Pancreas (tissue), 10 donors: ENCODE measurements at regions not wholly inside any gene's neighbourhood (a gene's known extent, or its start where the extent isn't known, plus 50 kb on each side); places are given as distances from the start of the nearest gene placed in this dataset.

Experiments used
- ATAC-seq, 4 donors: fragments of 200-7000 bp; cut with Tn5 transposase; one replicate each; pipeline versions ENCODE4 v1.8.0 to v1.9.1; 2020; ENCODE audit warnings: mild to moderate bottlenecking in 4 of 4, moderate library complexity in 4 of 4
- DNase-seq, 6 donors: peaks; one replicate each; pipeline ENCODE4 v3.0.0-alpha.2; 2020
- FAIRE-seq: peaks from 2 replicates; lab custom pipeline; 2012; peaks lifted over from hg19 to GRCh38; lab: Jason Lieb, UNC
- H3K27ac ChIP-seq, 4 donors: fragments of 200-600 bp; sonication (generic); 1 replicate in 3 of 4; 2 replicates in 1 of 4; pipeline versions ENCODE4 v1.5.0 to v1.8.0; 2020
- H3K27me3 ChIP-seq, 4 donors: fragments of 200-600 bp; one replicate each; pipeline ENCODE4 v1.8.0; 2021
- H3K36me3 ChIP-seq, 3 donors: fragments of 200-600 bp; sonication (generic) in 1 of 3; one replicate each; pipeline versions ENCODE4 v1.5.0 to v1.8.0; 2020 to 2021
- H3K4me1 ChIP-seq, 3 donors: fragments of 200-600 bp; one replicate each; pipeline ENCODE4 v1.8.0; 2021
- H3K4me3 ChIP-seq, 4 donors: fragments of 200-600 bp; sonication (generic) in 2 of 4; one replicate each; pipeline versions ENCODE4 v1.5.0 to v1.8.0; 2020 to 2021
- H3K9me3 ChIP-seq, 4 donors: fragments of 200-600 bp; one replicate each; pipeline ENCODE4 v1.8.0; 2021
- CTCF ChIP-seq, 4 donors: fragments of 200-600 bp; sonication (generic) in 3 of 4; IDR thresholded peaks; one replicate each; pipeline versions ENCODE4 v1.5.0 to v1.8.0; 2021; ENCODE audit warnings: antibody characterized with exemption in 4 of 4
- WGBS, 2 donors: extraction: QIAGEN DNeasy Blood & Tissue Kit; methylation state at CpG; one replicate each; pipeline ENCODE4 v1.1.7; 2013; 5-methylcytosine and 5-hydroxymethylcytosine counted together
- intact Hi-C, 3 donors: fragments of 100-400 bp; cut with DNase I; formaldehyde crosslinking; loops; one replicate each; pipeline versions ENCODE4 v1.11.1 to v1.14.2; 2022
- donor health status: healthy with polysubstance abuse.
- donor health status: DM: no; HTN: no; CAD: no; lungs with moderate emphysema.
- donor health status: DM: no; HTN: no; CAD: no.
- donor health status: control.
- donor health status: control.
- donor health status: Bipolar disorder and iron deficiency.
- donor health status: DM: yes; HTN: yes; CAD: no.
- donor health status: DM: no; HTN: no; CAD: no.
- donor health status: DM: no; HTN: no; CAD: no.
- donor health status: DM: yes; HTN: yes; CAD: no.

- FAIRE-seq, result no peak
- intact Hi-C loops, result no loop called here
These were observed 84.1 kb upstream of the GULP1 start for GRCh38 chr2:188207554-188207953.

GRCh38 chr2:188209218-188209617 lies 82.5 kb upstream of the GULP1 start:
- Histone ChIP-seq H3K4me1 (no peaks in the 10 kb centered on the region), H3K27ac (no peak overlapping the region), H3K9me3 (no peaks in the 10 kb centered on the region), H3K4me3 (no peak overlapping the region), H3K36me3 (no peaks in the 10 kb centered on the region), H3K27me3 (no peaks in the 10 kb centered on the region)
- no peak for ATAC-seq
- no peak for DNase-seq
- FAIRE-seq, result no peak
- intact Hi-C loops, result no loop called here
- no peak for TF ChIP-seq CTCF (IDR thresholded peaks at IDR 0.05)

More at GRCh38 chr2:188207554-188207953, 84.1 kb upstream of the GULP1 start:
- peaks cover 0 to 3% (median 0%) of the 10 kb centered on the region in 3 donors for H3K4me1 ChIP-seq
- WGBS, 2 donors, result 93 to 94% methylated on average over 7 of the region's 7 CpGs
- H3K4me3 ChIP-seq, result no peak overlapping the region
- no peaks in the 10 kb centered on the region for H3K36me3 ChIP-seq
- ATAC-seq (no peak), DNase-seq (no peak)
- TF ChIP-seq CTCF (IDR thresholded peaks at IDR 0.05), result no peak
- no peaks in the 10 kb centered on the region for H3K9me3 ChIP-seq
- no peak overlapping the region for H3K27ac ChIP-seq
- no peaks in the 10 kb centered on the region for H3K27me3 ChIP-seq

DNA sequence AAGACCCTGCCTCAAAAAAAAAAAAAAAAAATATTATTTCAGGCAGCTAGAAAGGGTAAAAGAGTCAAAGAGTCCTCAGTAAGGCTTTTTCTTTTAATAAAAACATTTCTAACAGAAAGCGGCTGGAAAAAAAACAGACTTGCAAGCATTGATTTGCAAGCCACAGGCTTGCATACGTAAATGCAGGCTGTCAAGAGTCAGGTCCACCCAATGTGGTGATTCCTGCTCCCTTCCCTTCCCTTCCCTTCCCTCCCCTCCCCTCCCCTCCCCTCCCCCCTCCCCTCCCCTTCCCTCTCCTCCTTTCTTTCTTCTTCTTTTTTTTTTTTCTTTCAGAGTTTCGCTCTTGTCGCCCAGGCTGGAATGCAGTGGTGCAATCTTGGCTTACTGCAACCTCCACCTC lies 74.4 kb upstream of the GULP1 start:
- ATAC-seq, result no peak
- FAIRE-seq, result no peak
- no peak for DNase-seq
- Histone ChIP-seq H3K36me3 (no peaks in the 10 kb centered on the region), H3K27ac (no peak overlapping the region), H3K4me1 (no peaks in the 10 kb centered on the region), H3K9me3 (no peaks in the 10 kb centered on the region), H3K27me3 (no peaks in the 10 kb centered on the region), H3K4me3 (no peak overlapping the region)
- WGBS, 2 donors, result 95% methylated on average over 2 to 4 of the region's 4 CpGs
- intact Hi-C loops, result no loop called here
- no peak for TF ChIP-seq CTCF (IDR thresholded peaks at IDR 0.05)

DNA sequence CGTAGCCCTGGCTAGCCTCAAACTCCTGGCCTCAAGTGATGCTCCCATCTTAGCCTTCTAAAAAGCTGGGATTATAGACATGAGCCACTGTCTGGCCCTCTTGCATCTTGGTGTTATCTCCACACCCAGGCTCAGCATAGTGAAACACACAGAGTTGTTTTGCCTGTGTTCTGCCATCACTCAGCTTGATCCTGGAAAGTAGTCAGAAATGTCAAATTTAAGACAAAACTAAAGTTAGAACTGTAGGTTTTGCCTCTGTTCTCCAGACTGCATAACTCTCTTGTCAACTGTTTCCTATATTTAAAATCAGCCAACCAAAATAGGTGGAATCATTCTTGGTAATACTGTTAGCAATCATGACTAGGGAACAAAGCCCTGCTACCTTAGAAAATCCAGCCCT lies 72.1 kb upstream of the GULP1 start:
- TF ChIP-seq CTCF (IDR thresholded peaks at IDR 0.05), result no peak
- Histone ChIP-seq H3K27me3 (no peaks in the 10 kb centered on the region), H3K4me1 (no peaks in the 10 kb centered on the region), H3K9me3 (no peaks in the 10 kb centered on the region), H3K4me3 (no peak overlapping the region), H3K36me3 (no peaks in the 10 kb centered on the region), H3K27ac (no peak overlapping the region)
- 73 to 93% methylated on average over 1 of the region's 1 CpG for WGBS, 2 donors
- intact Hi-C loops, result no loop called here
- DNase-seq (no peak), ATAC-seq (no peak), FAIRE-seq (no peak)

- FAIRE-seq (no peak), DNase-seq (no peak), ATAC-seq (no peak)
- Histone ChIP-seq H3K9me3 (no peaks in the 10 kb centered on the region), H3K27me3 (no peaks in the 10 kb centered on the region), H3K27ac (no peak overlapping the region), H3K36me3 (no peaks in the 10 kb centered on the region), H3K4me1 (no peaks in the 10 kb centered on the region), H3K4me3 (no peak overlapping the region)
- intact Hi-C loops, result no loop called here
- TF ChIP-seq CTCF (IDR thresholded peaks at IDR 0.05), result no peak
- 71 to 86% methylated on average over 2 of the region's 2 CpGs for WGBS, 2 donors
These were observed 71.1 kb upstream of the GULP1 start for GRCh38 chr2:188220535-188220934.
